Ureter (tissue), 1 donor: ENCODE measurements at regions not wholly inside any gene's neighbourhood (a gene's known extent, or its start where the extent isn't known, plus 50 kb on each side); places are given as distances from the start of the nearest gene placed in this dataset.

ENCODE experiments used
- DNase-seq: peaks from one replicate; pipeline ENCODE4 v3.0.0-alpha.2; 2020; ENCODE audit warnings: low spot score
- donor health status: DM: yes; HTN: yes; CAD: no.

- no peak for DNase-seq
These were observed 445.0 kb downstream of the SPRY1 start for GRCh38 chr4:123841447-123842121.

DNA sequence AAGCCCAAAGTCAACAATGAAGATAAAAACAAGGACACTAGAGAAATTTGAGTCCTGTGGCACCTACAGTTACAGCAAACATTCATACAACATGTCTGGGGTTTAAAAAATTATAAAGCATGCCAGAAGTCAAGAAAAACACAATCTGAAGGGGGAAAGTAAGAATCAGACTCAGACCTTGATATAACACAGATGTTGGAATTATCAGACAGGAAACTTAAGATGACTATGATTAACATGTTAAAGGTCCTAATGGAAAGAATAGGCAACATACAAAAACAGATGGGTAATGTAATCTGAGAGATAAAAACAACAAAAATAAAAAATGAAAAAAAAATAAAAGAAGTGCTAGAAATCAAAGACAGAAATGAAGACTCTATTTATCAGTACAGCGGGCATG is 446.5 kb downstream of the SPRY1 start:
- DNase-seq: no peak

GRCh38 chr4:123844374-123844773 is 447.8 kb downstream of the SPRY1 start:
- DNase-seq: no peak

DNA sequence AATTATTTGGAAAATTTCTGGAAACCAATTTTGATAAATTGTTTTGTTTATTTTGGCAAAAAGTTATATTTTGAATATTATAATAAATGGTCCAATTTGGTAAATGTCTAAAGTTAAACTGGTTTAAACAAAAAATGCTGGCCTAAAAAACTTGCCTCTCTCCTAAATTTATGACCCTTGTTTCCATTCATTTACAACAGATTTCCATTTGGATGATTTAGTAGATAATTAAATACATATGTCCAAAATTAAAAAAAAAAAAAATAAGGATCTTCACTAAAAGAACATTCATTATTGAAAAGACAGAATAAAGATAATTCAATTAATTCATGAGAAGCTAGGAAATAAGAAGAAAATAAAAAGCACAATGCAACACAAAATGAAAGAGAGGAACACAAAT is 449.5 kb downstream of the SPRY1 start:
- no peak for DNase-seq

DNA sequence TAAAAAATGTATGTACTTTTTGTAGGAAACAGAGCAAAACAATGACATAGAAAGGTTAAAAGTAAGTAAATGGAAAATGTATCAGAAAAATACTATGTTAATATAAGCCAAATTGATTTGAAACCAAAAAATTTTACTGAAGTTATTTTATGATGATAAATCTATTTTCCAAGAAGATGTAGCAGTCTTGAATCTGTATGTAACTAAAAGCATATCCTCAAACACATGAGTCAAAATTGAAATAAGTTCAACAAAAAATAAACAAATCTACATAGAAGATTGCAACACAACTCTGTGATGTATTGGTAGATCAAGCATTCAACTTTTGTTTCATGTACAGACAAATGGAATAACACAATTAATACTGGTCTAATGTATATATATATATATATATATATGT is 450.0 kb downstream of the SPRY1 start:
- DNase-seq: no peak

GRCh38 chr4:123848606-123849005 is 452.0 kb downstream of the SPRY1 start:
- no peak for DNase-seq

- no peak for DNase-seq
These were observed 452.9 kb downstream of the SPRY1 start for GRCh38 chr4:123849495-123849894.

DNA sequence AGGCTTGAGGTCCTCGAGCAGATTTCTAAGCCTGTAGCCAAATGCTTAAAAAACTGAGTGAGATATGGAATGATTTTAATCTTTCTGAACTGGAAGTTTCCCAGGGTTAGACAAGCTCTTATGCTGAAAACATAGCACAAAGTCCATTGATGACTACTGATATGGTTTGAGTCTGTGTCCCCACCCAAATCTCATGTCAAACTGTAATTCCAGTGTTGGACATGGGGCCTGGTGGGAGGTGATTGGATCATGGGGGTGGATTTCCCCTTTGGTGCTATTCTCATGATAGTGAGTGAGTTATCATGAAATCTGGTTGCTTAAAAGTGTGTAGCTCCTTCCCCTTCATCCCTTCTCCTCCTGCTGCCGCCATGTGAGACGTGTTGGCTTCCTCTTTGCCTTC is 454.9 kb downstream of the SPRY1 start:
- DNase-seq: no peak

- DNase-seq: no peak
These were observed 457.1 kb downstream of the SPRY1 start for GRCh38 chr4:123853651-123854050.

GRCh38 chr4:123856689-123857545 is 460.3 kb downstream of the SPRY1 start:
- DNase-seq: no peak

DNA sequence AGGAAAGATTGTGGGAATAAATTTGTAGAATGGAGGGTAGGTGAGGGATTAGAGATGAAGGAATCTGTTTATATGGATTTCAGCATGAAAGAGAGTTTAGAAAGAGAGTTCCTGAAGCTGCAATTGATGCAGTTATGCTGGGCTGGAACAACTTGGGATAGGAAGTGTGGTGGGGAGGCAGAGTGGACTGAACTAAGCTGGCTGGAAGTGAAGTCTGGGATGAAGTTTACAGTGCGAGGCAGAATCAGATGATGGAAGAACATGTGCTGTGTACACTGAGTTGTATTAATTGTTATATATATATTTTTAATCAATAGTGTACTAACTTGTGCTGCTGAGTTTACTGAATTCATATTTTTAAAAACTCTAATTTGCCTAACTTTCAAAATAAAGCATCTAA is 461.9 kb downstream of the SPRY1 start:
- no peak for DNase-seq

GRCh38 chr4:123862812-123863211 is 466.2 kb downstream of the SPRY1 start:
- no peak for DNase-seq

DNA sequence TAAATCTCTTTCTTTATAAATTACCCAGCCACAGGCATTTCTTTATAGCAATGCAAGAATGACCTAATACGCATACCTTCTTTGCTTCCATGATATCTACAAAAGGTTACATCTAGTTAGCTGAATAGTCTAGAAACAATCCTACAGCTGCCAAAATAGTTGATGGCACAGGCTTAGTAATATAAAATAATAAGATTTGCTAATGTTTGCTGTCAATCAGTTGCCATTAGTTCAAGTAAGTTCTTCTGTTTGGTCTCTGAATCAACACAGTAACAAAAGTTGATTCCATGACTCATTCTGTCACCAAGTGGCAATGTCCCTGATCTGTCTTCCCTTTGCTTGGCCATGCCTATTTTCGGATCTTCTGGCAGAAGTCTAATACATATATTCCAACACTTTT is 470.2 kb downstream of the SPRY1 start:
- DNase-seq: no peak

DNA sequence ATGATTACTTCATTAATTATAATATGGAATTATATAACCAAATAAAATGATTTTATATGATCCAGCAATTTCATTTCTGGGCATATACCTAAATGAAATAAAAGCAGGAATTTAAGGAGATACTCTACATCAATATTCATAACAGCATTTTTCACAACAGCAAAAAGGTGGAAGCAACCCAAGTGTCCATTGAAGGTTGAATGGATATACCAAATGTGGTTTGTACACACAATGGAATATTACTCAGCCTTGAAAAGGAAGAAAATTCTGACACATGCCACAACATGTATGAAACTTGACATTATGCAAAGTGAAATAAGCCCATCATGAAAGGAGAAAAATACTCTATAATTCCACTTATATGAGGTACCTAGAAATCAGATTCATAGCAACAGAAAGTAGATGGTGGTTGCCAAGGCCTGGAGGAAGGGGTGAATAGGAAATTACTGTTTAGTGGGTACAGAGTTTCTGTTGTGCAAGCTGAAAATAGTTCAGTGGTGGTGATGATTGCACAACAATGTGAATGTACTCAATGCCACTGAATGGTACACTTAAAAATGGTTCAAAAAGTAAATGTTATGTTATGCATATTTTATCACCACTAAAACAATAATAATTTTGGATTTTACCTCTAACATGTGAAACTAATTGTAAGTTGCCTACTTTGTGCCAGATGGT is 471.5 kb downstream of the SPRY1 start:
- no peak for DNase-seq

GRCh38 chr4:123869286-123870215 is 473.0 kb downstream of the SPRY1 start:
- DNase-seq: no peak

DNA sequence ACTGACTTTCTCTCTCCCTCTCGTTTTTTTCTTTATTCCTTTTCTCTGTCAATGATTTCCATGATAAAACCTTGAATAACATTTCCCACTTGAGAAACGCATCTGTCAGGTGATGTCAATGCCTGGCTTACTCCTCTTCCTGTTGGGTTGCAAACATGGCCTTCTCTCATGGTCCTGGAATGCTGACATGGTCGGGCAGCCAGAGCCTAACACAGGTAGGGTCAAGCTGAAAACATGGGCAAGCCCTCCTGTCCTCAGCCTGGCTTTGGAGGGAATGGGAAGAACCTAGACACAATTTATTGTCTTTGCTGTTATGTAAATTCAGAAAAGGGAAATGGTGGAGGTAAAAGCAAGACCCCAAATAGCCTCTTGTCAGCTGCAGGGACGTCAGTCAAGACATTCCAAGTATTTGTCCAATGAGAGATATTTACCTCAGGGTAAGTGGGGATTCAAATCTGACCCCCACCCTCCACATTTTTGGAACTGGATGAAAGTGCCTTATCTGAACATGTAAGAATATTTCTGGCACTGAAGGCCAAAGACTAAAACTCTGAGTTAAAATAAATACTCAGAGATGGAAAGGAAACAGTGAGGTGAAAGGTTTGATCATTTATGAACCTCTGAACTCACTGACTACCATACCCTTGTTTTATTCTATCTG is 473.8 kb downstream of the SPRY1 start:
- DNase-seq: no peak

DNA sequence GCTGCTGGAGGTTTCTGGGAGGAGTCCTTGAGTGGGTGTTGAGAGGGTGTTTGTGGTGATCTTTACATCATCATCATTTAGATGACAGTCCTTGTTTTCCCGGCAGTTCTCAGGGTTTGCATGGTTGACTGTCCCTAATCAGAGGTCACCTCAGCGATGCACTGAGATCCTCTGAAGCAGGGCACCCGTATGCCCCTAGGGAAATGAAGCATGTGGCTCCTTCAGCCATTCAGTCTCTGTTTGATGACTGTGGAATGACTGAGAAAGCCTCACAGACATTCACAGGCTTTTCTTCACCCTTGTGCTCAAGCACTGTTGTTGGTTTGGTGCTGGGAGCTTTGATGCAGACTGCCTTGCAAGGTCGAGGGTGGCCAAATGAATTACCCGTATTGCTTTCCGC is 474.7 kb downstream of the SPRY1 start:
- DNase-seq: no peak

DNA sequence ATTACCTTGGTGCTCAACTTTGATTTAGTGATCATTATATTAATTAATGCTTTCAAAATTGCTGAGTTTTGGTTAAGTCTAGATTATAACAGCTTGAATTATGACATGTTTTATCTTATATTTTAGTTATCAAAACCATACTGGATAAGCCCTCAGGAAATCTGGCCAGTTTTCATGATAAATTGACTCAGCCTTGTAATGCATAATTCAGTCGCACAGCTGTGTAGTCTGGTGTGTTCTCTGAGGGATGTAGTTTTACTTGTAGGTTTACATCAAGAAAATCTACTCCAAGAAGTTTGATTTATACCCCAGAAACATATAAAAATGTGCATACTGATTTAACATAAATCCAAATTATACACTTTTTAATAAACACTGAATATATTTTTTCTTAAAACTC is 477.5 kb downstream of the SPRY1 start:
- no peak for DNase-seq

DNA sequence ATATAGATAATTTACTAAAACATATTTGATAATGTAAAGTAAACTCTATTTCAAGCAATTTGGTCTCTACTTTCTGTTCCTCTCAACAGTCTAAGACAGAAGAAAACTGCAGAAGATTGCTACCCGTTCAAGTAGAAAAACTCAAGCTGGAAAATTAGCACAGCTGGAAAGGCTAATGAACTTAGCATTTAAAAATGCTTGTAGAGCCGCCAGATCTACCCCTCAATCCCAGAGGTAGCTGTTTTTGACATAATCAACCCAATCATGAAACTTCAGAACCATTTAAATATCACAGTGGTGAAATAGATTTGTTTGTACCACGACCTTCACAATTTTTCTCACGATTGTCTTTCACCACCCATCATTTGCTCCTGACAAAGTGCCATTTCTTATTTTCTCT is 479.5 kb downstream of the SPRY1 start:
- no peak for DNase-seq

GRCh38 chr4:123876671-123877101 is 480.1 kb downstream of the SPRY1 start:
- no peak for DNase-seq

- DNase-seq: no peak
These were observed 481.0 kb downstream of the SPRY1 start for GRCh38 chr4:123877551-123877950.
